ENCODE measurements at regions not wholly inside any gene's neighbourhood (a gene's known extent, or its start where the extent isn't known, plus 50 kb on each side); places are given as distances from the start of the nearest gene placed in this dataset.

DNA sequence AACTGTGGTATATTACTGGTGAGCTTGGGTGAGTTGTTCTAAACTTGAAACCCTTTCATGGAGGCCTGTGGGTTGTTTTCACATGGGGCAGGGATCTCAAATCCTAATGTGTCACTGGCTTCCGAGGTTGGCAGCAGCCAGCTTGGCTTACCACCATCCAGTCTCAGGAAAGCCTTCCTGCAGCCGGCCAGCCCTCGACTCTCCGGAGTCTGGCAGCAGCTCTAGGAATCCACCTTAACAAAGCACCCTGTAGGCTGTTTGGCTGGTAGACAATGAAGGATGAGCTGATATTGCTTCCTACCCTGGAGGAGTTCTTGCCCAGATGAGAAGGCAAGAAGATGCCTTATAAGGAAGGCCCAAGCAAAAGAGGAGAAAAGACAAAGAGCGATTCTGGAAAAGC, 188.3 kb downstream of the KLF12 start:
- TF ChIP-seq, protein P1, sequence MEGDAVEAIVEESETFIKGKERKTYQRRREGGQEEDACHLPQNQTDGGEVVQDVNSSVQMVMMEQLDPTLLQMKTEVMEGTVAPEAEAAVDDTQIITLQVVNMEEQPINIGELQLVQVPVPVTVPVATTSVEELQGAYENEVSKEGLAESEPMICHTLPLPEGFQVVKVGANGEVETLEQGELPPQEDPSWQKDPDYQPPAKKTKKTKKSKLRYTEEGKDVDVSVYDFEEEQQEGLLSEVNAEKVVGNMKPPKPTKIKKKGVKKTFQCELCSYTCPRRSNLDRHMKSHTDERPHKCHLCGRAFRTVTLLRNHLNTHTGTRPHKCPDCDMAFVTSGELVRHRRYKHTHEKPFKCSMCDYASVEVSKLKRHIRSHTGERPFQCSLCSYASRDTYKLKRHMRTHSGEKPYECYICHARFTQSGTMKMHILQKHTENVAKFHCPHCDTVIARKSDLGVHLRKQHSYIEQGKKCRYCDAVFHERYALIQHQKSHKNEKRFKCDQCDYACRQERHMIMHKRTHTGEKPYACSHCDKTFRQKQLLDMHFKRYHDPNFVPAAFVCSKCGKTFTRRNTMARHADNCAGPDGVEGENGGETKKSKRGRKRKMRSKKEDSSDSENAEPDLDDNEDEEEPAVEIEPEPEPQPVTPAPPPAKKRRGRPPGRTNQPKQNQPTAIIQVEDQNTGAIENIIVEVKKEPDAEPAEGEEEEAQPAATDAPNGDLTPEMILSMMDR (IDR thresholded peaks at IDR 0.05; ENCODE audit: low read length): no peak
- TF ChIP-seq EZH2 (IDR thresholded peaks at IDR 0.05; ENCODE audit: borderline replicate concordance, low read length): no peak
